HepG2 (cell line): ENCODE measurements at regions not wholly inside any gene's neighbourhood (a gene's known extent, or its start where the extent isn't known, plus 50 kb on each side); places are given as distances from the start of the nearest gene placed in this dataset.

Experiments
- ATAC-seq: fragments of 200-7000 bp; cut with Tn5 transposase; 3 replicates; pipeline ENCODE4 v1.9.1; 2020; ENCODE audit warnings: mild to moderate bottlenecking, moderate library complexity
- BruUV-seq: library from RNA; stranded (reverse); fragments of 400-500 nt; replicated peaks from 2 replicates; lab custom pipeline; 2021; lab: Mats Ljungman, UMichigan
- CTCF ChIA-PET: fragments of 300-600 bp; formaldehyde crosslinking; extraction: SDS; loops from one replicate; lab custom pipeline; 2021; ENCODE audit warnings: low total read pairs, inconsistent platforms, low intra/inter-chr PET ratio; lab: Yijun Ruan, JAX
- POLR2A ChIA-PET: fragments of 350-600 bp; sonication (Branson Sonifier 250); formaldehyde crosslinking; loops from one replicate; lab custom pipeline; 2020; ENCODE audit warnings: antibody characterized with exemption, inconsistent platforms; lab: Yijun Ruan, JAX
- DNase-seq: peaks from one replicate; pipeline ENCODE4 v3.0.0-alpha.2; 2015; ENCODE audit warnings: low spot score
- FAIRE-seq: peaks from 3 replicates; lab custom pipeline; 2011; peaks lifted over from hg19 to GRCh38; lab: Jason Lieb, UNC
- H2AFZ ChIP-seq: one replicate; pipeline ENCODE4 v1.6.1; 2011; ENCODE audit warnings: low read length, inconsistent platforms
- H3K27ac ChIP-seq: fragments of 300-600 bp; 3 replicates; pipeline ENCODE4 v1.8.0; 2011; ENCODE audit warnings: mixed run types, mild to moderate bottlenecking, mixed read lengths, low read length, inconsistent platforms; ENCODE audit not compliant: insufficient read depth; ENCODE audit errors: extremely low read length
- H3K27me3 ChIP-seq, 2 experiments: fragments of 200-600 bp in 1 of 2; 2 replicates in 1 of 2; 3 replicates in 1 of 2; pipeline versions ENCODE4 v1.6.0 to v1.8.0; 2011; ENCODE audit warnings: low read length in 2 of 2, mild to moderate bottlenecking in 2 of 2, moderate library complexity in 2 of 2, inconsistent platforms in 1 of 2; ENCODE audit not compliant: insufficient read depth in 2 of 2, control insufficient read depth in 1 of 2
- H3K36me3 ChIP-seq, 2 experiments: fragments of 200-600 bp in 1 of 2; replicated peaks in 1 of 2; 2 replicates in 1 of 2; 3 replicates in 1 of 2; pipeline versions ENCODE4 v1.5.1 to v1.8.0; 2011; ENCODE audit warnings: low read length in 2 of 2, inconsistent platforms in 1 of 2; ENCODE audit not compliant: insufficient read depth in 2 of 2, control insufficient read depth in 1 of 2
- H3K4me1 ChIP-seq: 2 replicates; pipeline ENCODE4 v1.5.1; 2012; ENCODE audit warnings: low read length, inconsistent platforms; ENCODE audit not compliant: insufficient read depth
- H3K4me2 ChIP-seq: 2 replicates; pipeline ENCODE4 v1.6.0; 2011; ENCODE audit warnings: low read depth, low read length, inconsistent platforms
- H3K4me3 ChIP-seq, 3 experiments: fragments of 200-600 bp in 1 of 3; sonication (generic), shearing (Covaris generic) in 1 of 3; replicated peaks in 1 of 3; 2 replicates each; pipeline ENCODE4 v1.5.1; 2011 to 2016; ENCODE audit warnings: low read length in 3 of 3, inconsistent platforms in 2 of 3, low read depth in 2 of 3, mild to moderate bottlenecking in 2 of 3, control low read depth in 1 of 3, mixed read lengths in 1 of 3; ENCODE audit not compliant: insufficient read depth in 1 of 3
- H3K79me2 ChIP-seq: one replicate; pipeline ENCODE4 v1.6.1; 2011; ENCODE audit warnings: low read length, inconsistent platforms; ENCODE audit not compliant: insufficient read depth
- H3K9ac ChIP-seq: 2 replicates; pipeline ENCODE4 v1.6.0; 2011; ENCODE audit warnings: mild to moderate bottlenecking, low read depth, low read length, inconsistent platforms; ENCODE audit not compliant: insufficient read depth
- H3K9me3 ChIP-seq: 2 replicates; pipeline ENCODE4 v1.5.1; 2012; ENCODE audit warnings: mild to moderate bottlenecking, low read length
- H4K20me1 ChIP-seq: 2 replicates; pipeline ENCODE4 v1.6.0; 2011; ENCODE audit warnings: inconsistent platforms, mild to moderate bottlenecking, low read length, moderate library complexity; ENCODE audit not compliant: insufficient read depth
- CAMTA2 ChIP-seq: sonication (generic); formaldehyde crosslinking; IDR thresholded peaks from 2 replicates; pipeline ENCODE4 v1.4.0; 2020; ENCODE audit warnings: mild to moderate bottlenecking, missing genetic modification reagents, borderline replicate concordance
- IKZF4 ChIP-seq: sonication (generic); formaldehyde crosslinking; IDR thresholded peaks from 2 replicates; pipeline ENCODE4 v1.5.1; 2020; ENCODE audit warnings: borderline replicate concordance, mild to moderate bottlenecking, low read depth, missing genetic modification reagents; ENCODE audit errors: not compliant biosample characterization
- POLR2AphosphoS5 ChIP-seq: IDR thresholded peaks from 2 replicates; pipeline ENCODE4 v1.6.1; 2012; ENCODE audit warnings: low read depth, low read length
- RAD51 ChIP-seq: fragments of 450-650 bp; IDR thresholded peaks from 2 replicates; pipeline ENCODE4 v1.6.1; 2016; ENCODE audit warnings: borderline replicate concordance
- SIX4 ChIP-seq: sonication (generic); formaldehyde crosslinking; IDR thresholded peaks from 2 replicates; pipeline ENCODE4 v1.4.0; 2020; ENCODE audit warnings: missing genetic modification reagents
- ZNF30 ChIP-seq: sonication (generic); formaldehyde crosslinking; IDR thresholded peaks from 2 replicates; pipeline ENCODE4 v1.5.0; 2020; ENCODE audit warnings: mild to moderate bottlenecking, missing genetic modification reagents
- WGBS: methylation state at CpG from one replicate; pipeline ENCODE4 v1.1.6; 2017; ENCODE audit warnings: low lambda C conversion rate; 5-methylcytosine and 5-hydroxymethylcytosine counted together
- in situ Hi-C: cut with HindIII; loops from 2 replicates; pipeline ENCODE4 v1.10.0; 2017; ENCODE audit warnings: low pct_unique_long_range_greater_than_20kb; ENCODE audit not compliant: extremely low pct_ligation_motif_present
- intact Hi-C: fragments of 100-400 bp; cut with micrococcal nuclease; formaldehyde crosslinking; loops from one replicate; pipeline ENCODE4 v1.10.0; 2022; ENCODE audit not compliant: unreplicated experiment
- TF ChIP-seq, protein P1 (sequence below), 2 experiments: sonication (generic) in 1 of 2; formaldehyde crosslinking in 1 of 2; IDR thresholded peaks; 2 replicates each; pipeline versions ENCODE4 v1.5.1 to v1.6.1; 2011 to 2020; ENCODE audit warnings: borderline replicate concordance in 1 of 2, low read depth in 1 of 2, low read length in 1 of 2, mild to moderate bottlenecking in 1 of 2, missing genetic modification reagents in 1 of 2, moderate library complexity in 1 of 2
- TF ChIP-seq, protein P2 (sequence below): sonication (generic); formaldehyde crosslinking; IDR thresholded peaks from 2 replicates; pipeline ENCODE4 v1.4.0; 2020; ENCODE audit warnings: missing genetic modification reagents
- TF ChIP-seq, protein P3 (sequence below): sonication (generic); formaldehyde crosslinking; IDR thresholded peaks from 2 replicates; pipeline ENCODE4 v1.8.1; 2023; ENCODE audit warnings: missing genetic modification reagents, inconsistent platforms, borderline replicate concordance

DNA sequence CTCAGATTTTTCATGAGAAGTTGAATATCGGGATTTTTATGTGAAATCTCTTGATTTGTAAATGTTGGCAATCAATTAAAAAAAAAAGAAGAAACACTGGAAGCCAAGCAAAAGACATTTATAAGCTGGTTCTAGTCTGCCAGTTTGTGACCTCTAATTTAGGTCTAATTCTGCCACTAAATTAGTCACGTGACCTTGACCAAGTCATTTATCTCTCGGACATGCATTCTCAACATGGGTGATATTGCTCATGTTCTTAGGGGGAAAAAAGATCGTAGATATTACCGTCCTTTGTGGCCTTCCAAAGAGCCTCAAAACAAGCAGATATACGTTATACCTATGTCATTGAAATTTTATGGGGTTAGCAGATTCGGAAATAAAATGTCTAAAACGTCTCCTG lies 52.9 kb upstream of the PTPDC1 start:
- POLR2A ChIA-PET = no interaction called here
- no peaks in the 10 kb centered on the region for H4K20me1 ChIP-seq
- intact Hi-C loops = no loop called here
- peak overlapping the region; percentile 73 to 92 (median 82) for H3K4me3 ChIP-seq
- DNase-seq (no peak), ATAC-seq (no peak), FAIRE-seq (no peak)
- no peaks in the 10 kb centered on the region for H3K36me3 ChIP-seq
- H3K27me3 ChIP-seq = no peaks in the 10 kb centered on the region; a peak in 1 of 5 replicates
- H3K4me1 ChIP-seq = peaks cover 29% of the 10 kb centered on the region
- CTCF ChIA-PET = no interaction called here
- TF ChIP-seq, protein P1, sequence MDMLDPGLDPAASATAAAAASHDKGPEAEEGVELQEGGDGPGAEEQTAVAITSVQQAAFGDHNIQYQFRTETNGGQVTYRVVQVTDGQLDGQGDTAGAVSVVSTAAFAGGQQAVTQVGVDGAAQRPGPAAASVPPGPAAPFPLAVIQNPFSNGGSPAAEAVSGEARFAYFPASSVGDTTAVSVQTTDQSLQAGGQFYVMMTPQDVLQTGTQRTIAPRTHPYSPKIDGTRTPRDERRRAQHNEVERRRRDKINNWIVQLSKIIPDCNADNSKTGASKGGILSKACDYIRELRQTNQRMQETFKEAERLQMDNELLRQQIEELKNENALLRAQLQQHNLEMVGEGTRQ (IDR thresholded peaks at IDR 0.05; ENCODE audit: low read depth, low read length) = peak; percentile 80
- TF ChIP-seq, protein P1 (CRISPR knock-in tag; IDR thresholded peaks at IDR 0.05; ENCODE audit: borderline replicate concordance) = peak; percentile 18; the same call in 1 of the 2 replicates
- TF ChIP-seq ZNF30 (CRISPR knock-in tag) (no peak), RAD51 (peak; percentile 91)
- WGBS = 39% methylated on average over 8 of the region's 8 CpGs
- peak overlapping the region; percentile 32 for H2AFZ ChIP-seq
- peak overlapping the region; percentile 88 for H3K9ac ChIP-seq
- no TSS peak for BruUV-seq
- H3K4me2 ChIP-seq = peak overlapping the region; percentile 77
- H3K27ac ChIP-seq = peak overlapping the region; percentile 86
- peaks cover under 1% of the 10 kb centered on the region; the same call in 1 of the 2 replicates for H3K9me3 ChIP-seq
- in situ Hi-C loops = no loop called here
- peaks cover 22% of the 10 kb centered on the region for H3K79me2 ChIP-seq

DNA sequence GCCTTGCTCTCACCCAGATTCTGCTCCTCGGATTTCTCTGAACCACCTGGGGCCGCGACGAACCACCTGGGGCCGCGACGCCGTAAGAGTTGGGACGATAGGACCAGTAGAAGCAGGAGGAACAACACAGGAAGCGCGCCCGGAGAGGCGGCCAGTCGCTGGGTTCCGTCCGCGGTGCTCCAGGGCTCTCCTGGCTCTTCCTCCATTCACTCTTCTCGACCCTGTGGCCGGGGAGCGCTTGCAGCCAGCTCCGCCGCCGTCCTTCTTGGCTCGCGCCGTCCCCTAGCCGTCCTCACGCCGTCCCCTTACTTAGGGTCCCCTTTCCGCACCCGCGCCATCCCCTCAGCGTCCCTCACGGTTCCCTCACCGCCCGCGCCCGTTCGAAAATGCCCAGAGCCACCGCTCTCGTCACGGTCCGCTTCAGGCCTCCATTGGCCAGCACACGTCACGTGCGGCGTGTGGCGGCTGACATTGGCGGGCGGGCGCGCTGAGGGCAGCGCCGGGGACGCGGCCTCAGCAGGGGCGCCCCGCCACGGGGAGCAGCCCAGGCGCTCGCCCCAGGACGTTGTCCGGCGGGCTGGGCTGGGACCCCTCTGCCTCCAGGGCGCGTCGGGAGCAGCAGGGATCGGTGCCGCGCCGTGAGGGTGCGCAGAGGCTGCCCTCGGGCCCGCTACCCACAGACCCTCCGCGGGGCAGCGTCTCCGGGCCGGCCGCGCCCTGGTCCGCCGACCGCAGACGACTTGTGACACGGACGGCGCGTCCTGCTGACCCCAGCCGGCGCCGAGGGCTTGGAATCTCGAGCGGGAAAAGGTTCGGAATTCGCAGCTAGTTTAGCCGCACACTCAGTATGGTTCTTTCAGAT lies 53.7 kb upstream of the PTPDC1 start:
- Histone ChIP-seq H3K4me3 (peak overlapping the region; percentile 73 to 92 (median 82)), H2AFZ (peak overlapping the region; percentile 32), H3K79me2 (peaks cover 22% of the 10 kb centered on the region), H3K27me3 (no peaks in the 10 kb centered on the region; a peak in 1 of 5 replicates), H3K36me3 (no peaks in the 10 kb centered on the region), H3K9ac (peak overlapping the region; percentile 88), H3K9me3 (peaks cover 4% of the 10 kb centered on the region; the same call in 1 of the 2 replicates), H3K4me1 (peaks cover 29% of the 10 kb centered on the region), H3K4me2 (peak overlapping the region; percentile 82), H3K27ac (peak overlapping the region; percentile 86), H4K20me1 (no peaks in the 10 kb centered on the region)
- no peak for FAIRE-seq
- intact Hi-C loops = no loop called here
- DNase-seq = peak; percentile 77
- ChIA-PET POLR2A (no interaction called here), CTCF (no interaction called here)
- 0% methylated on average over 29 of the region's 97 CpGs for WGBS
- peak; percentile 99 for ATAC-seq
- in situ Hi-C loops = no loop called here
- BruUV-seq = TSS peak; percentile 95
- no peak for TF ChIP-seq SIX4
- TF ChIP-seq IKZF4 = peak; percentile 91
- peak; percentile 90; the same call in 1 of the 2 replicates for TF ChIP-seq CAMTA2
- TF ChIP-seq, protein P2, sequence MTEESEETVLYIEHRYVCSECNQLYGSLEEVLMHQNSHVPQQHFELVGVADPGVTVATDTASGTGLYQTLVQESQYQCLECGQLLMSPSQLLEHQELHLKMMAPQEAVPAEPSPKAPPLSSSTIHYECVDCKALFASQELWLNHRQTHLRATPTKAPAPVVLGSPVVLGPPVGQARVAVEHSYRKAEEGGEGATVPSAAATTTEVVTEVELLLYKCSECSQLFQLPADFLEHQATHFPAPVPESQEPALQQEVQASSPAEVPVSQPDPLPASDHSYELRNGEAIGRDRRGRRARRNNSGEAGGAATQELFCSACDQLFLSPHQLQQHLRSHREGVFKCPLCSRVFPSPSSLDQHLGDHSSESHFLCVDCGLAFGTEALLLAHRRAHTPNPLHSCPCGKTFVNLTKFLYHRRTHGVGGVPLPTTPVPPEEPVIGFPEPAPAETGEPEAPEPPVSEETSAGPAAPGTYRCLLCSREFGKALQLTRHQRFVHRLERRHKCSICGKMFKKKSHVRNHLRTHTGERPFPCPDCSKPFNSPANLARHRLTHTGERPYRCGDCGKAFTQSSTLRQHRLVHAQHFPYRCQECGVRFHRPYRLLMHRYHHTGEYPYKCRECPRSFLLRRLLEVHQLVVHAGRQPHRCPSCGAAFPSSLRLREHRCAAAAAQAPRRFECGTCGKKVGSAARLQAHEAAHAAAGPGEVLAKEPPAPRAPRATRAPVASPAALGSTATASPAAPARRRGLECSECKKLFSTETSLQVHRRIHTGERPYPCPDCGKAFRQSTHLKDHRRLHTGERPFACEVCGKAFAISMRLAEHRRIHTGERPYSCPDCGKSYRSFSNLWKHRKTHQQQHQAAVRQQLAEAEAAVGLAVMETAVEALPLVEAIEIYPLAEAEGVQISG (CRISPR knock-in tag) = peak; percentile 76
- peak; percentile 87 for TF ChIP-seq POLR2AphosphoS5
- TF ChIP-seq, protein P3, sequence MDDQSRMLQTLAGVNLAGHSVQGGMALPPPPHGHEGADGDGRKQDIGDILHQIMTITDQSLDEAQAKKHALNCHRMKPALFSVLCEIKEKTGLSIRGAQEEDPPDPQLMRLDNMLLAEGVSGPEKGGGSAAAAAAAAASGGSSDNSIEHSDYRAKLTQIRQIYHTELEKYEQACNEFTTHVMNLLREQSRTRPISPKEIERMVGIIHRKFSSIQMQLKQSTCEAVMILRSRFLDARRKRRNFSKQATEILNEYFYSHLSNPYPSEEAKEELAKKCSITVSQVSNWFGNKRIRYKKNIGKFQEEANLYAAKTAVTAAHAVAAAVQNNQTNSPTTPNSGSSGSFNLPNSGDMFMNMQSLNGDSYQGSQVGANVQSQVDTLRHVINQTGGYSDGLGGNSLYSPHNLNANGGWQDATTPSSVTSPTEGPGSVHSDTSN (CRISPR knock-in tag) = peak; percentile 77
